ENCODE measurements at regions not wholly inside any gene's neighbourhood (a gene's known extent, or its start where the extent isn't known, plus 50 kb on each side); places are given as distances from the start of the nearest gene placed in this dataset.
"Not testable (repeated sequence)": the region's sequence is repeated elsewhere in the genome, so short reads cannot be mapped to it uniquely, and the experiment has no call there.

DNA sequence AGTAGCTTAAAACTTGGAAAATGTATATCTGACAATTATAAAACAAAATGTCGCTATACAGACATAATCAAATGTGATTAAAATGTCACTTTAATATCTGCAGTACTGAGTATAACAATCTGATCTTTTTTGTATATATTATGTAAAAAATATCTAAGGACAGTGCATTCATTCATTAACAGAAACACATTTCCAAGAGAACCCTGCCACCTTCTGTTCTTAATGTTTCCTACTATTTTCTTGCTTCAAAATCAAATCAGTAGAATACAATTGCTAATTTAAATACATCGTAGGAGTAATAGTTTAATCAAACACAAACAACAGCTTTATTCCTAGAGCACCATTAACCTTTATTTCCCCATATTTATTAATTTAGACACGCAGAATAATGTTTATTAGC, 142.6 kb upstream of the ST8SIA4 start:
- Histone ChIP-seq H3K14ac (ENCODE audit: insufficient read depth, low read length) (no peak overlapping the region), H2AK5ac (ENCODE audit: insufficient read length, low read length) (no peak overlapping the region), H3K27ac (ENCODE audit: insufficient read length, low read depth, low read length) (no peak overlapping the region), H3K4me2 (ENCODE audit: insufficient read depth, insufficient read length, low read length) (no peak overlapping the region), H3K9me3 (ENCODE audit: control insufficient read depth, low read depth, low read length) (no peaks in the 10 kb centered on the region), H3K4ac (ENCODE audit: low read depth, low read length) (no peak overlapping the region), H4K5ac (ENCODE audit: insufficient read length, low read depth, low read length) (no peak overlapping the region), H3K23me2 (ENCODE audit: insufficient read length, low read depth, low read length, poor library complexity, severe bottlenecking) (no peaks in the 10 kb centered on the region), H3K79me2 (ENCODE audit: insufficient read depth, low read length) (no peaks in the 10 kb centered on the region), H4K91ac (ENCODE audit: insufficient read length, low read depth, low read length) (no peak overlapping the region), H3K4me1 (ENCODE audit: insufficient read depth, low read length) (no peaks in the 10 kb centered on the region), H2AFZ (ENCODE audit: low read length) (no peak overlapping the region), H2BK120ac (ENCODE audit: low read depth, low read length, poor library complexity, severe bottlenecking) (no peak overlapping the region), H2BK15ac (ENCODE audit: low read depth, low read length) (no peak overlapping the region), H2BK5ac (ENCODE audit: insufficient read length, low read length) (no peak overlapping the region), H2BK20ac (ENCODE audit: low read depth, low read length, poor library complexity, severe bottlenecking) (no peak overlapping the region), H3K23ac (ENCODE audit: insufficient read length, low read depth, low read length) (no peak overlapping the region), H3K79me1 (ENCODE audit: insufficient read depth, low read depth, low read length, poor library complexity, severe bottlenecking) (no peaks in the 10 kb centered on the region), H4K20me1 (ENCODE audit: control insufficient read depth, insufficient read depth, insufficient read length) (no peaks in the 10 kb centered on the region), H3K56ac (ENCODE audit: insufficient read length, low read depth, low read length) (no peak overlapping the region), H3T11ph (ENCODE audit: low read length) (no peak overlapping the region), H4K8ac (replicated peaks; ENCODE audit: insufficient read length, low read depth, low read length) (no peak overlapping the region), H2BK12ac (ENCODE audit: insufficient read length, low read depth, low read length) (no peak overlapping the region), H3K9ac (ENCODE audit: extremely low read depth, insufficient read length, low read length) (no peak overlapping the region), H3K18ac (ENCODE audit: insufficient read length, low read depth, low read length) (no peak overlapping the region), H3K27me3 (ENCODE audit: insufficient read depth, low read length) (no peaks in the 10 kb centered on the region)
- TF ChIP-seq, protein P1, sequence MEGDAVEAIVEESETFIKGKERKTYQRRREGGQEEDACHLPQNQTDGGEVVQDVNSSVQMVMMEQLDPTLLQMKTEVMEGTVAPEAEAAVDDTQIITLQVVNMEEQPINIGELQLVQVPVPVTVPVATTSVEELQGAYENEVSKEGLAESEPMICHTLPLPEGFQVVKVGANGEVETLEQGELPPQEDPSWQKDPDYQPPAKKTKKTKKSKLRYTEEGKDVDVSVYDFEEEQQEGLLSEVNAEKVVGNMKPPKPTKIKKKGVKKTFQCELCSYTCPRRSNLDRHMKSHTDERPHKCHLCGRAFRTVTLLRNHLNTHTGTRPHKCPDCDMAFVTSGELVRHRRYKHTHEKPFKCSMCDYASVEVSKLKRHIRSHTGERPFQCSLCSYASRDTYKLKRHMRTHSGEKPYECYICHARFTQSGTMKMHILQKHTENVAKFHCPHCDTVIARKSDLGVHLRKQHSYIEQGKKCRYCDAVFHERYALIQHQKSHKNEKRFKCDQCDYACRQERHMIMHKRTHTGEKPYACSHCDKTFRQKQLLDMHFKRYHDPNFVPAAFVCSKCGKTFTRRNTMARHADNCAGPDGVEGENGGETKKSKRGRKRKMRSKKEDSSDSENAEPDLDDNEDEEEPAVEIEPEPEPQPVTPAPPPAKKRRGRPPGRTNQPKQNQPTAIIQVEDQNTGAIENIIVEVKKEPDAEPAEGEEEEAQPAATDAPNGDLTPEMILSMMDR (conservative IDR thresholded peaks at IDR 0.05), result no peak; the same call in 2 of the 3 replicates
- no CpG with 5 or more reads among the region's 3 CpGs for WGBS (ENCODE audit: extremely low coverage, insufficient read length, low lambda C conversion rate)
- Mint-ChIP-seq H3K27me3 (ENCODE audit: low read depth) (no peaks in the 10 kb centered on the region), H3K4me3 (no peak overlapping the region), H3K4me1 (no peaks in the 10 kb centered on the region), H3K9me3 (no peaks in the 10 kb centered on the region), H3K27ac (no peak overlapping the region), H3K36me3 (ENCODE audit: insufficient read depth in 1 of 3, low read depth in 3 of 3) (no peaks in the 10 kb centered on the region)
- DNase-seq, result no peak

DNA sequence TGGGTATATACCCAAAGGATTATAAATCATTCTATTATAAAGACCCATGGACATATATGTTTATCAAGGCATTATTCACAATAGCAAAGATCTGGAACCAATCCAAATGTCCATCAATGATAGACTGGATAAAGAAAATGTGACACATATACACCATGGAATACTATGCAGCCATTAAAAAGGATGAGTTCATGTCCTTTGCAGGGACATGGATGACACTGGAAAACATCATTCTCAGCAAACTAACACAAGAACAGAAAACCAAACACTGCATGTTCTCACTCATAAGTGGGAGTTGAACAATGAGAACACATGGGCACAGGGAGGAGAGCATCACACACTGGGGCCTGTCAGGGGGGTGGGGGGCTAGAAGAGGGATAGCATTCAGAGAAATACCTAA, 136.9 kb upstream of the ST8SIA4 start:
- H2BK5ac ChIP-seq (ENCODE audit: insufficient read length, low read length); H3K4me1 ChIP-seq (ENCODE audit: insufficient read depth, low read length); H2BK12ac ChIP-seq (ENCODE audit: insufficient read length, low read depth, low read length); H2BK120ac ChIP-seq (ENCODE audit: low read depth, low read length, poor library complexity, severe bottlenecking); H3K9ac ChIP-seq (ENCODE audit: extremely low read depth, insufficient read length, low read length); H4K91ac ChIP-seq (ENCODE audit: insufficient read length, low read depth, low read length); H3K9me3 Mint-ChIP-seq; H3K79me1 ChIP-seq (ENCODE audit: insufficient read depth, low read depth, low read length, poor library complexity, severe bottlenecking); H3K27ac ChIP-seq (ENCODE audit: insufficient read length, low read depth, low read length); H3T11ph ChIP-seq (ENCODE audit: low read length); H4K20me1 ChIP-seq (ENCODE audit: control insufficient read depth, insufficient read depth, insufficient read length); H2BK15ac ChIP-seq (ENCODE audit: low read depth, low read length); H3K56ac ChIP-seq (ENCODE audit: insufficient read length, low read depth, low read length); H2AK5ac ChIP-seq (ENCODE audit: insufficient read length, low read length); H3K4me3 Mint-ChIP-seq; H3K9me3 ChIP-seq (ENCODE audit: control insufficient read depth, low read depth, low read length); H3K23me2 ChIP-seq (ENCODE audit: insufficient read length, low read depth, low read length, poor library complexity, severe bottlenecking); H3K14ac ChIP-seq (ENCODE audit: insufficient read depth, low read length); H3K27ac Mint-ChIP-seq; H3K27me3 ChIP-seq (ENCODE audit: insufficient read depth, low read length); H4K8ac ChIP-seq (replicated peaks; ENCODE audit: insufficient read length, low read depth, low read length); H3K4me1 Mint-ChIP-seq; H3K4ac ChIP-seq (ENCODE audit: low read depth, low read length); H3K4me2 ChIP-seq (ENCODE audit: insufficient read depth, insufficient read length, low read length); H2BK20ac ChIP-seq (ENCODE audit: low read depth, low read length, poor library complexity, severe bottlenecking); H3K36me3 Mint-ChIP-seq (ENCODE audit: insufficient read depth in 1 of 3, low read depth in 3 of 3); H3K18ac ChIP-seq (ENCODE audit: insufficient read length, low read depth, low read length); H3K27me3 Mint-ChIP-seq (ENCODE audit: low read depth); DNase-seq; H4K5ac ChIP-seq (ENCODE audit: insufficient read length, low read depth, low read length); H3K79me2 ChIP-seq (ENCODE audit: insufficient read depth, low read length); H2AFZ ChIP-seq (ENCODE audit: low read length); H3K23ac ChIP-seq (ENCODE audit: insufficient read length, low read depth, low read length): not testable (repeated sequence)

Data from H9 (cell line).